CD14-positive monocyte (primary cell): ENCODE measurements at regions not wholly inside any gene's neighbourhood (a gene's known extent, or its start where the extent isn't known, plus 50 kb on each side); places are given as distances from the start of the nearest gene placed in this dataset.

ENCODE experiments used
- DNase-seq, 3 donors: peaks; one replicate each; pipeline ENCODE4 v3.0.0-alpha.2; 2011 to 2022
- H2AFZ ChIP-seq: 2 replicates; pipeline ENCODE4 v1.6.0; 2012; ENCODE audit warnings: mild to moderate bottlenecking, low read depth, low read length, inconsistent platforms; ENCODE audit not compliant: insufficient read depth, poor library complexity, severe bottlenecking
- H3K27ac ChIP-seq, 2 donors: 1 replicate in 1 of 2; 2 replicates in 1 of 2; pipeline ENCODE4 v1.5.1; 2012 to 2013; ENCODE audit warnings: low read length in 2 of 2, control low read depth in 1 of 2, inconsistent platforms in 1 of 2, low read depth in 1 of 2, mild to moderate bottlenecking in 1 of 2
- H3K27me3 ChIP-seq, 2 donors: one replicate each; pipeline versions ENCODE4 v1.6.0 to v1.6.1; 2011 to 2013; ENCODE audit warnings: low read length in 2 of 2; ENCODE audit not compliant: control insufficient read depth in 2 of 2, insufficient read depth in 2 of 2
- H3K36me3 ChIP-seq, 2 donors: replicated peaks in 1 of 2; 1 replicate in 1 of 2; 2 replicates in 1 of 2; pipeline versions ENCODE4 v1.5.1 to v1.6.1; 2012 to 2013; ENCODE audit warnings: low read length in 2 of 2, control low read depth in 1 of 2, inconsistent platforms in 1 of 2, mild to moderate bottlenecking in 1 of 2; ENCODE audit not compliant: insufficient read depth in 2 of 2, control insufficient read depth in 1 of 2
- H3K4me1 ChIP-seq, 2 donors: 1 replicate in 1 of 2; 2 replicates in 1 of 2; pipeline versions ENCODE4 v1.5.1 to v1.6.1; 2012 to 2013; ENCODE audit warnings: low read length in 2 of 2, control low read depth in 1 of 2, inconsistent platforms in 1 of 2, mild to moderate bottlenecking in 1 of 2, moderate library complexity in 1 of 2; ENCODE audit not compliant: insufficient read depth in 2 of 2, control insufficient read depth in 1 of 2
- H3K4me2 ChIP-seq: replicated peaks from 2 replicates; pipeline ENCODE3; 2012; ENCODE audit warnings: low read length, moderate library complexity, mild to moderate bottlenecking; ENCODE audit not compliant: poor library complexity, severe bottlenecking; ENCODE audit errors: extremely low read depth
- H3K4me3 ChIP-seq, 3 experiments: fragments of 200-600 bp in 1 of 3; sonication (generic) in 1 of 3; replicated peaks in 1 of 3; 1 replicate in 2 of 3; 2 replicates in 1 of 3; pipeline ENCODE4 v1.5.1; 2011 to 2013; ENCODE audit warnings: low read length in 3 of 3, mild to moderate bottlenecking in 3 of 3, control low read depth in 2 of 3, low read depth in 2 of 3, inconsistent platforms in 1 of 3, moderate library complexity in 1 of 3
- H3K79me2 ChIP-seq: 2 replicates; pipeline ENCODE4 v1.6.0; 2012; ENCODE audit warnings: mild to moderate bottlenecking, control low read depth, inconsistent platforms, low read length, moderate library complexity; ENCODE audit not compliant: insufficient read depth
- H3K9ac ChIP-seq: 2 replicates; pipeline ENCODE4 v1.6.0; 2017; ENCODE audit warnings: low read length, mild to moderate bottlenecking; ENCODE audit not compliant: insufficient read depth, poor library complexity, severe bottlenecking
- H3K9me3 ChIP-seq, 2 donors: replicated peaks in 1 of 2; 1 replicate in 1 of 2; 2 replicates in 1 of 2; pipeline versions ENCODE4 v1.5.1 to v1.6.1; 2012 to 2013; ENCODE audit warnings: low read length in 2 of 2, control low read depth in 1 of 2; ENCODE audit not compliant: control insufficient read depth in 1 of 2, insufficient read depth in 1 of 2
- H4K20me1 ChIP-seq: 2 replicates; pipeline ENCODE4 v1.6.0; 2012; ENCODE audit warnings: mild to moderate bottlenecking, low read length, control low read depth, moderate library complexity; ENCODE audit not compliant: insufficient read depth
- H3K27ac Mint-ChIP-seq, 7 donors: one replicate each; pipeline ENCODE4 v1.8.0; 2020; ENCODE audit warnings: mild to moderate bottlenecking in 7 of 7, mixed read lengths in 7 of 7, moderate library complexity in 6 of 7, inconsistent platforms in 2 of 7
- H3K27me3 Mint-ChIP-seq, 3 donors: one replicate each; pipeline ENCODE4 v1.8.0; 2021 to 2022; ENCODE audit warnings: low read depth in 3 of 3, mild to moderate bottlenecking in 3 of 3, mixed read lengths in 3 of 3, moderate library complexity in 3 of 3, inconsistent platforms in 1 of 3
- H3K36me3 Mint-ChIP-seq, 2 donors: one replicate each; pipeline ENCODE4 v1.8.0; 2020; ENCODE audit warnings: mixed read lengths in 2 of 2, inconsistent platforms in 1 of 2, mild to moderate bottlenecking in 1 of 2
- H3K4me1 Mint-ChIP-seq: one replicate; pipeline ENCODE4 v1.8.0; 2020; ENCODE audit warnings: mild to moderate bottlenecking, mixed read lengths
- H3K4me3 Mint-ChIP-seq, 2 donors: one replicate each; pipeline ENCODE4 v1.8.0; 2020; ENCODE audit warnings: mild to moderate bottlenecking in 2 of 2, mixed read lengths in 2 of 2, moderate library complexity in 1 of 2
- H3K9me3 Mint-ChIP-seq, 7 donors: one replicate each; pipeline ENCODE4 v1.8.0; 2020 to 2022; ENCODE audit warnings: mixed read lengths in 7 of 7, mild to moderate bottlenecking in 6 of 7, moderate library complexity in 6 of 7, inconsistent platforms in 2 of 7
- CTCF ChIP-seq: fragments of 200-600 bp; IDR thresholded peaks from one replicate; pipeline ENCODE4 v1.8.0; 2022; ENCODE audit warnings: antibody characterized with exemption, mild to moderate bottlenecking
- WGBS: methylation state at CpG from one replicate; pipeline ENCODE4 v1.1.5; 2013; ENCODE audit warnings: missing lambda C conversion rate; ENCODE audit not compliant: insufficient coverage; 5-methylcytosine and 5-hydroxymethylcytosine counted together
- intact Hi-C, 2 donors: fragments of 100-400 bp; cut with micrococcal nuclease; formaldehyde crosslinking; loops; one replicate each; pipeline versions ENCODE4 v1.15.0 to v1.15.1; 2023

- no peak for DNase-seq
- Histone ChIP-seq H3K4me1 (peaks cover 3 to 6% of the 10 kb centered on the region in 2 donors), H4K20me1 (no peaks in the 10 kb centered on the region), H3K9ac (no peak overlapping the region), H3K27ac (no peak overlapping the region), H3K36me3 (no peaks in the 10 kb centered on the region), H3K4me2 (no peak overlapping the region), H3K9me3 (no peaks in the 10 kb centered on the region), H3K4me3 (no peak overlapping the region), H2AFZ (no peak overlapping the region), H3K27me3 (no peaks in the 10 kb centered on the region), H3K79me2 (no peaks in the 10 kb centered on the region)
- H3K27me3 Mint-ChIP-seq: peaks cover 0 to 2% (median 0%) of the 10 kb centered on the region in 3 donors
- WGBS: 100% methylated on average over 1 of the region's 2 CpGs
- H3K9me3 Mint-ChIP-seq: peaks cover 0 to 13% (median 3%) of the 10 kb centered on the region in 7 donors
- intact Hi-C loops: no loop called here
- no peak for TF ChIP-seq CTCF
- no peak overlapping the region for H3K27ac Mint-ChIP-seq
- H3K36me3 Mint-ChIP-seq: no peaks in the 10 kb centered on the region
- peaks cover 11% of the 10 kb centered on the region for H3K4me1 Mint-ChIP-seq
- no peak overlapping the region for H3K4me3 Mint-ChIP-seq
Observed at GRCh38 chr2:16304876-16305590, 360.6 kb downstream of the CYRIA start.

- H3K4me3 Mint-ChIP-seq: no peak overlapping the region
- TF ChIP-seq CTCF: no peak
- Histone ChIP-seq H3K79me2 (no peaks in the 10 kb centered on the region), H3K4me1 (peaks cover 3 to 6% of the 10 kb centered on the region in 2 donors), H3K4me2 (no peak overlapping the region), H3K27ac (no peak overlapping the region), H3K4me3 (no peak overlapping the region), H4K20me1 (no peaks in the 10 kb centered on the region), H3K9ac (no peak overlapping the region), H3K36me3 (no peaks in the 10 kb centered on the region), H2AFZ (no peak overlapping the region), H3K9me3 (no peaks in the 10 kb centered on the region), H3K27me3 (no peaks in the 10 kb centered on the region)
- peaks cover 0 to 2% (median 0%) of the 10 kb centered on the region in 3 donors for H3K27me3 Mint-ChIP-seq
- no peak overlapping the region for H3K27ac Mint-ChIP-seq
- intact Hi-C loops: no loop called here
- no peaks in the 10 kb centered on the region for H3K36me3 Mint-ChIP-seq
- 88% methylated on average over 5 of the region's 8 CpGs for WGBS
- peaks cover 11% of the 10 kb centered on the region for H3K4me1 Mint-ChIP-seq
- H3K9me3 Mint-ChIP-seq: peaks cover 0 to 13% (median 2%) of the 10 kb centered on the region in 7 donors
- DNase-seq: no peak
Observed at GRCh38 chr2:16303761-16304160, 361.9 kb downstream of the CYRIA start.
